Amniotic epithelial cell (primary cell): ENCODE measurements at regions not wholly inside any gene's neighbourhood (a gene's known extent, or its start where the extent isn't known, plus 50 kb on each side); places are given as distances from the start of the nearest gene placed in this dataset.
"Not testable (repeated sequence)": the region's sequence is repeated elsewhere in the genome, so short reads cannot be mapped to it uniquely, and the experiment has no call there.

Source experiments
- DNase-seq: peaks from one replicate; pipeline ENCODE4 v3.0.0-alpha.2; 2010; ENCODE audit warnings: low read depth

GRCh38 chr4:97103252-97103651 is 1040.0 kb downstream of the STPG2 start:
- no peak for DNase-seq

GRCh38 chr4:97104006-97104405 is 1039.3 kb downstream of the STPG2 start:
- no peak for DNase-seq

- no peak for DNase-seq
Observed at GRCh38 chr4:97104666-97105065, 1038.6 kb downstream of the STPG2 start.

- no peak for DNase-seq
Observed at GRCh38 chr4:97105347-97106099, 1037.8 kb downstream of the STPG2 start.

GRCh38 chr4:97106161-97106560 is 1037.1 kb downstream of the STPG2 start:
- no peak for DNase-seq

DNA sequence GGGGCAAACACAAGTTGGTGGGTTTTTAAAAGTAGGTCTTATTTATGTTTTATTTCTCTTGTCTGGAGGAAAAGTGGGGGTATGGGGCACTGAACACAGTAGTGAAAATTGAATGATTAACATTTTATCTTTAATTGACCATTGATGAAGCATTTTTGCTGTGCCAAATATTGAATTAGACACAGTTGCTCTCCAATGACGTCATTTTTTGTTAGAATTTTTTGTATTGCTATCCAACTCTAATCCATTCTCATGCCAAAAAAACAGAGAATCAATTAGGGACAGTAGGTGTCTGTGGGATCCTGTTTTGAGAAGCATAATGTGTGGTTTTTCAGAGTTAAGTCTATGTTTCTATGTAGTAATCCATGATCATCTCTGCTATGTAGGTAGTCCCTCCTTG is 1032.8 kb downstream of the STPG2 start:
- DNase-seq: no peak

- no peak for DNase-seq
Observed at GRCh38 chr4:97116511-97116910, 1026.8 kb downstream of the STPG2 start.

DNA sequence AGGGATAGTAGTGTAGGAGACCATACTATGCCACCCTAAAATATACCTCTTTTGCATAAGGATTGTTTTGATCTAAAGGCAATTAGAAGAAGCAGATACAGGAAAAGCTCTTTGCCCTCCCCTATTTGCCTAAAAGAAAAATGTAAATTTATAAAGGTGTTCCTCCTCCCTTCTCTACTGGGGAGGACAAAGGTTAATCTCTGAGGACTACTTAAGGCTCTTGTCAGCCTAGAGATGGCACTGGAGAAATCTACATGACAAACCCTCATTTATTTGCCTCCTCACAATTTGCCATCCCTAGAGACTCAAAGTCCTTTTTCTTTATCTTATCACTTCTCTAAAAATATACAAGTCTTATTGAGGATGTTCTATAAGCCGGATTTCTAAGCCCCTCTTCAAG is 1021.8 kb downstream of the STPG2 start:
- no peak for DNase-seq

DNA sequence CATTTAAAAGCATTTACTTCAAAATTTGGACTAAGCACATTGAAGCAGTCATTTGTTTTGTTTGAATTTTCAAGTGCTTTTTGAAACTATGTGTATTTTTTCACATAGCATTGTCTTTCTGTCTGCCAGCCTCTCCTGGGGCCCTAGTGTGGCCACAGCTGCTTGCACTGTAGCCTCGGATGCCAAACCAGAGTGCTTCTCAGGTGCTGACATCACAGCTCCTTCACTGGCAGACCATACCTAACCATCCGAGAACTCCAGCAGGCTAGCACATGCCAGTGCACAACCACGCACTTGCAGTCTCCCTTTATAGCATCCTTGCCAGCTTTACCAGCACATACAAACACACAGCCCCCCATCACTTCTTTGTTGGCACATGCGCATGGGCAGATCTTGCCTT is 1019.7 kb downstream of the STPG2 start:
- DNase-seq: no peak

DNA sequence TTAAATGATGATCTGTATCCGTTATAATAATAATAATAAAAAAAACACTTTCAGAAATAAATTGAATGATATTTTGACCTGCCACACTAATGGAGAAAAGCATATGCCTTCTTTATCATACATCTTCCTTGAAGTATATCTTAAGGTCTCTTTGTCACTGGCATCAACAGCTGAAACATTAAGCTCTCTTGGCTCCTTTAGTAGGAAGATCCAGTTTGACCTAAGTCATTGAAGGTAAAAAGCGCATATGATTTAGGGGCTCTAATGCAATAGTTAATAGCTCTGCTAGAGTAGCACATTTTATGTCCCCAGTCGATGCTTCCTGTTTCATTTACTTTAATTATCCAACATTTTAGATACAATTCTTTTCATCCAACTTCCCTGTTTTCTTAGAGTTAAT is 1010.8 kb downstream of the STPG2 start:
- DNase-seq: no peak

DNA sequence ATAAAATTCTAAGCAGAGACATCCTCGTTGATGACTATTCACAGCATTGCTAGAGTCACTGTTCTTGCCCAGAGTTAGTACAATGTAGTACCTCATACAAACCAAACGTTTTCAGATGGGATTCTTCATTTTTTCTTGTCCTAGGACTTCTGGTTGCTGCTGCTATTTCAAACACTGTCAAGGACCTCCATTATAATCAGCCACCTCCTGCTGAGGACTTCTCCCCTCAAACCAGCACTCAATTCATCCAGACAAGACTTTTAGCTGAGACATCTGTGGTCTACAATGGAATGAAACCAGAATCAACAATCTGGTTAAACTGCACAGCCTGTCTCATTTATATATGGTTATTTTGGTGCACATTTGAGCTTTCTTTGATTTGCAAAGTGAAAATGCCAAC is 1008.8 kb downstream of the STPG2 start:
- DNase-seq: no peak

DNA sequence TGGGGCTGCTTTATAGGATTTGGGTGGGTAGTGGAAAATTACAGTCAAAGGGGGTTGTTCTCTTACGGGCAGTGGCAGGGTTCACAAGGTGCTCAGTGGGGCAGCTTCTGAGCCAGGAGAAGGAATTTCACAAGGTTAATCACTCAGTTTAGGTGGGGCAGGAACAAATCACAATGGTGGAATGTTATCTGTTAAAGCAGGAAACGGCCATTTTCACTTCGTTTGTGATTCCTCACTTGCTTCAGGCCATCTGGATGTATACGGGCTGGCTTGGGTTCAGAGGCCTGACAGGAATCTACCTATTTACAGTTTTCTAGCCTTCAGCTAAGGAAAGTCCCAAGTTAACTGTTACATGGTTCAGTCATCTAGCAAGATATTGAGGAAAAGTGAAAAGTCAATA is 1003.5 kb downstream of the STPG2 start:
- no peak for DNase-seq

GRCh38 chr4:97140545-97140944 is 1002.7 kb downstream of the STPG2 start:
- DNase-seq: no peak

- not testable (repeated sequence) for DNase-seq
Observed at GRCh38 chr4:97141332-97141731, 1001.9 kb downstream of the STPG2 start.

DNA sequence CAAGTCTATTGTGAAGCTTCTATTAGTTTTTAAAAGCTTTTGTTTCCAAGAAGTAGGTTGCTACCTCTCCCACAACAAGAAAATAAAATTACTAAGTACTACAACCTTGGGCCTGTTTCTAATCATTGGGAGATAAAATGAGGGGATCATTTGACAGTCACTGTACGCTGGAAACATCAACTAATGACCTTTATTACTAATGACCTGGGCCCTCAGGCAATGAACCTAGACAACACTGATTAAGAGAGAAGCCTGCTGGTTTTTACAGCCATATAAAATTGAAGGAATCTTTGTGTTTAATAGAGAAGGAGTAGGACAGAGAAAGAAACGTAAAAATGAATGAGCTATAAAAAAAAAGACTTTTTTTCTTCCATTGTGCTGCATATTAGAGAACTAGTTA is 1000.9 kb downstream of the STPG2 start:
- no peak for DNase-seq

DNA sequence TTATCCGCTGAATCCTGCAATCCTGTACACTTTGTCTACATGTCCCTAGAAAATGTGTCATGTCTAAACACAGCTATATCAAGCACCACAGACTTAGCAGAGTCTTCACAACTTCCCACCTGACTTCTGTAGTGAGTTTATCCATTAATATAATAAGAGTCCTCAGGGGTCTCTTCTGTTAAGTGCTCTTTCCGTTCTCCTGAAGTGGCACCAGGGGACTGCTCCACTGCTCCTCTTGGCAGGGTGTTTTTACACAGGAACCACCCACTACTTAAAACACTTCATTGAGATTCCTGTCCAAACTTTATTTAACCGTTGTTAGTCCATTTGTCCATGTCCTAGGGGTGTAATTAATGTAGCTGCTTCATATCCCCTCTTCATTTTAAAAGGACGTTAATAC is 1000.4 kb downstream of the STPG2 start:
- DNase-seq: no peak

- DNase-seq: no peak
Observed at GRCh38 chr4:97144199-97144598, 999.1 kb downstream of the STPG2 start.

DNA sequence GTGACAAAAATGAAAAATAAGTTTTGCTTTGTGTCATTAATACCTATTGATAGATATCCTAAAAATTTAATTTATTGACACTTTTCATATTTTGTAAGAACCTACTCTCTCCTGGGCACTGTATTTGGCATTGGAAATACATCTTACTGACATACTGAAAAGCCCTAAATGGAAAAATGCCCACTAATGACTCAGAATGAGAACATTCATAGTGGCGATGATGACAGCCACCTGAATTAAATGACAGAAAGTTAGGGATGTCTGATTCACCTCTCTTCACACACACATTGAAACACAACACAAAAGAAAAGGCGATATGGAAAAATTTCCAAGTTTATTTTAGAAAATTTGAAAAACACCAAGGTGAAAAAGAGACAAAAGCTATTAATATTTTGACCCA is 992.3 kb downstream of the STPG2 start:
- no peak for DNase-seq

GRCh38 chr4:97152149-97152548 is 991.1 kb downstream of the STPG2 start:
- no peak for DNase-seq

DNA sequence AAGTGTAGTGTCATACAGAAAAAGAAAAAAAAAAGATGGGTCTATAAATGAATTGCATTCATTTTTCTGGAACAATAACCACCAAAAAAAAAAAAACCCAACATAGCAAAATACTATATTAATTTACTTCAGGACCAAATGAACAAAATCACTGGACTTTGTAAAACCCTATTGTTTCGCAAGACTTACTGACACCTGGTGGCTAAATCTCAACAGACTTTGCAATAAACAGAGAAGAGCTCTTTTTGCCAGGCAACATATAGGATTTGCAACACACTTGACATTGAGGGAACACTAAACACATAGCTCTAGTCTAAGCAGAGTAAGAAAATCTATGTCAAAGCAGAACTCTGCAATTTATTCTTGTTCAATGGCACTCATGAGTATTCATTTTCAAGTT is 990.2 kb downstream of the STPG2 start:
- peak; percentile 10 for DNase-seq

- no peak for DNase-seq
Observed at GRCh38 chr4:97159625-97160024, 983.7 kb downstream of the STPG2 start.

GRCh38 chr4:97185233-97185632 is 958.0 kb downstream of the STPG2 start:
- DNase-seq: no peak

DNA sequence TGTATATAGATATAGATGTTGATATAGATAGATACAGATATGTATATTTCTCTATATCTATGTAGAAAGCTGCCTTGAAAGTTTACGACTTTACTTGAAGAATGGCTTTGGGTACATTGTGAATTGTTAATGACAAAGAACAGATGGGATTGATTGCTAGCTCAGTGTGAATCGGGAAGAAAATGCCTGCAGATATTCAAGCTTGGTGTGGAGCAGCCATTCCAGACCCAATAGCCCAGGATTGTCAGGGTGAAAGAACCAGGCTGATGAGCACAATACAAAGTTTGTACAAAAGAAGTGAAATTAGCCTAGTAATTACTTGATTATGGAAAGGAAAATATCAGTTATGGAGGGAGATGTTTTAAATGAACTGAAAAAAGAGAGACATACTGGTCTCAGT is 946.2 kb downstream of the STPG2 start:
- DNase-seq: no peak

DNA sequence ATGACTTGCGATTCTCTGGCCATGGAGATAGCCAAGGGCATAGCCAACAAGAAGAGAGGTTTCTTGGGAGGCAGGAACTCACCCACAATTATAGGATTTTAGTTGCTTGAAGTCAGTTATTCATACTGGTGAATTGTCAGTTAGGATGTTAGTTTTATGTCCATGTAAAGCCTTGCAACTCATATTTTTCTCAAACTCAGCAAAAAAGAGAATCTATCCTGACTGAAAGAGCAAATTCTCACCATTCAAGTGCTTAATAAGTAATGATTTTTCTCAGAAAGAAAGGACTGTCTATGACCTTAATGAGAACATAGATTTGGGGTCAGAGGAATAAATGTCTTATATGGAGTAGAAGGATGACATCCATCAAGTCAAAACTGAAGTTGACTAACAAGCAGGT is 934.5 kb downstream of the STPG2 start:
- DNase-seq: no peak
